B cell (primary cell): ENCODE measurements at regions not wholly inside any gene's neighbourhood (a gene's known extent, or its start where the extent isn't known, plus 50 kb on each side); places are given as distances from the start of the nearest gene placed in this dataset.

Source experiments
- CTCF ChIP-seq: fragments of 200-600 bp; IDR thresholded peaks from one replicate; pipeline ENCODE4 v1.8.0; 2022; ENCODE audit warnings: antibody characterized with exemption, mild to moderate bottlenecking
- EZH2 ChIP-seq: IDR thresholded peaks from 2 replicates; pipeline ENCODE4 v1.6.1; 2012; ENCODE audit warnings: borderline replicate concordance, low read depth, mild to moderate bottlenecking, moderate library complexity, low read length; ENCODE audit not compliant: insufficient read depth, poor library complexity, severe bottlenecking

DNA sequence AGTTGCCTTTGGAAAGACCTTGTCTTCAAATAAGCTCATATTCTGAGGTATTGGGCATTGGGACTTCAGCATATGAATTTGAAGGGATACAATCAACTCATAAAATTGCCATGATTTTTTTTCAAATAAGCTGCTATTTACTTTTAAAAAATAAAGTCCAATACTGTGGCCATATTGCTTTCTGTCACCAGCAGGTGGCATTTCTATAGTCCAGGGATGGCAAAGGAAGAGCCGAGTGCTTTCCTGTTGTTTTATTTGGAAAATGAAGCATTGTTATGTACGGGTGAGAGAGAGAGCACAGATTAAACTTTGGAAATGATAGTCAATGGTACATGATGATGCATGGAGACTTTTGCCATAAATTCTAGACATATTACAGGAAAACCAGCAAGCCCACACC, 104.1 kb upstream of the DPP6 start:
- TF ChIP-seq CTCF: no peak
- no peak for TF ChIP-seq EZH2
